PC-3 (cell line): ENCODE measurements at regions not wholly inside any gene's neighbourhood (a gene's known extent, or its start where the extent isn't known, plus 50 kb on each side); places are given as distances from the start of the nearest gene placed in this dataset.

Source experiments
- ATAC-seq: fragments of 200-7000 bp; cut with Tn5 transposase; 2 replicates; pipeline ENCODE4 v1.9.1; 2020; ENCODE audit warnings: mild to moderate bottlenecking, moderate library complexity
- BruUV-seq: library from RNA; stranded (reverse); fragments of 400-500 nt; replicated peaks from 2 replicates; lab custom pipeline; 2021; lab: Mats Ljungman, UMichigan
- CTCF ChIA-PET: fragments of 300-600 bp; sonication (Branson Sonifier 250); formaldehyde crosslinking; loops from one replicate; lab custom pipeline; 2022; ENCODE audit warnings: antibody characterized with exemption; lab: Charles Lee
- POLR2A ChIA-PET: fragments of 300-600 bp; sonication (Branson Sonifier 250); formaldehyde crosslinking; loops from one replicate; lab custom pipeline; 2022; ENCODE audit warnings: antibody characterized with exemption; ENCODE audit not compliant: unreplicated experiment; lab: Charles Lee
- DNase-seq: peaks from one replicate; pipeline ENCODE4 v3.0.0-alpha.2; 2015
- H2AFZ ChIP-seq: fragments of 300-600 bp; sonication (generic); 2 replicates; pipeline ENCODE4 v1.6.0; 2016; ENCODE audit warnings: antibody characterized with exemption, low read length
- H3F3A ChIP-seq: fragments of 300-600 bp; sonication (generic); one replicate; pipeline ENCODE4 v1.6.0; 2017; ENCODE audit warnings: antibody characterized with exemption, low read length, control low read depth, mild to moderate bottlenecking; ENCODE audit not compliant: unreplicated experiment
- H3K27ac ChIP-seq: fragments of 300-600 bp; sonication (generic); 2 replicates; pipeline ENCODE4 v1.5.1; 2016; ENCODE audit warnings: mild to moderate bottlenecking, low read length
- H3K27me3 ChIP-seq: fragments of 300-600 bp; sonication (generic); 2 replicates; pipeline ENCODE4 v1.6.1; 2016; ENCODE audit warnings: low read length, mixed read lengths
- H3K36me3 ChIP-seq: fragments of 300-600 bp; sonication (generic); 2 replicates; pipeline ENCODE4 v1.6.1; 2016; ENCODE audit warnings: low read depth, mixed run types, low read length, mixed read lengths
- H3K4me1 ChIP-seq: fragments of 300-600 bp; sonication (generic); 2 replicates; pipeline ENCODE4 v1.5.1; 2016; ENCODE audit warnings: low read length; ENCODE audit not compliant: insufficient read depth
- H3K4me2 ChIP-seq: fragments of 300-600 bp; sonication (generic); 2 replicates; pipeline ENCODE4 v1.6.0; 2016; ENCODE audit warnings: low read length
- H3K4me3 ChIP-seq: fragments of 300-600 bp; sonication (generic); 2 replicates; pipeline ENCODE4 v1.5.1; 2016; ENCODE audit warnings: mild to moderate bottlenecking, low read length, mixed read lengths
- H3K79me2 ChIP-seq: fragments of 300-600 bp; sonication (generic); 2 replicates; pipeline ENCODE4 v1.6.1; 2017; ENCODE audit warnings: low read length, mixed read lengths
- H3K9ac ChIP-seq: fragments of 300-600 bp; sonication (generic); 2 replicates; pipeline ENCODE4 v1.6.0; 2016; ENCODE audit warnings: mild to moderate bottlenecking, low read length
- H3K9me2 ChIP-seq: fragments of 300-600 bp; sonication (generic); replicated peaks from 2 replicates; pipeline ENCODE4 v1.6.1; 2016; ENCODE audit warnings: mixed run types, low read length, mixed read lengths
- H3K9me3 ChIP-seq: fragments of 300-600 bp; sonication (generic); 2 replicates; pipeline ENCODE4 v1.6.1; 2016; ENCODE audit warnings: low read length, mixed read lengths
- H4K20me1 ChIP-seq: fragments of 300-600 bp; sonication (generic); 2 replicates; pipeline ENCODE4 v1.6.1; 2016; ENCODE audit warnings: low read length, mixed read lengths
- EZH2 ChIP-seq: fragments of 300-600 bp; sonication (generic); IDR thresholded peaks from one replicate; pipeline ENCODE4 v1.6.1; 2017; ENCODE audit warnings: antibody characterized with exemption, mild to moderate bottlenecking, low read length; ENCODE audit not compliant: unreplicated experiment
- EZH2phosphoT487 ChIP-seq: fragments of 300-600 bp; sonication (generic); IDR thresholded peaks from 2 replicates; pipeline ENCODE4 v1.6.1; 2018; ENCODE audit warnings: mild to moderate bottlenecking, antibody characterized with exemption, low read length, borderline replicate concordance
- intact Hi-C: fragments of 100-400 bp; cut with micrococcal nuclease; formaldehyde crosslinking; loops from 2 replicates; pipeline ENCODE4 v1.9.0; 2023
- TF ChIP-seq, protein P1 (sequence below): fragments of 300-600 bp; sonication (generic); conservative IDR thresholded peaks from 2 replicates; pipeline ENCODE4 v1.5.1; 2017; ENCODE audit warnings: antibody characterized with exemption, low read depth, mild to moderate bottlenecking, low read length

DNA sequence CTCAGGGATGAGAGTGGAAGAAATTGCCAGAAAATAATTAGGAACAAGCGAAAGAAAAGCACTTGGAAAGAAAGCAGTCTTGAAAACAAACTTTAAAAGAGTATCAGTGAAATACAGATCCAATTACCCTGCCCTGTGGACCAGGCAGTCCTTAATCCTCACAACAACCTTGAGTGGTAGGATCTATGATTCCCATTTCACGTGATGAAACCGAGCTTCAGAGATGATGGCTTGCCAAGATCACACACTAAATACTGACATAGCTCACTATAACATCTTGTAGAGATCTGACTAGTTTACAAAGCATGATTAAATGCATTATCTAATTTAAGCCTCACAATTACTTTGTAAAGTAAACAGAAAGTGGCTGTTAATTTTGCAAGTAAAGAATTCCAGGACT is 55.5 kb upstream of the ABCA1 start:
- Histone ChIP-seq H3K27ac (no peak overlapping the region), H3K79me2 (no peaks in the 10 kb centered on the region), H3K9me2 (no peaks in the 10 kb centered on the region), H3K4me2 (no peak overlapping the region), H4K20me1 (no peaks in the 10 kb centered on the region), H3K4me1 (no peaks in the 10 kb centered on the region), H3F3A (no peaks in the 10 kb centered on the region), H3K36me3 (no peaks in the 10 kb centered on the region), H3K9me3 (no peaks in the 10 kb centered on the region), H3K27me3 (no peaks in the 10 kb centered on the region), H2AFZ (no peak overlapping the region), H3K9ac (no peak overlapping the region), H3K4me3 (no peak overlapping the region)
- ChIA-PET CTCF (no interaction called here), POLR2A (no interaction called here)
- BruUV-seq, result no TSS peak
- intact Hi-C loops, result no loop called here
- TF ChIP-seq EZH2phosphoT487 (no peak), EZH2 (no peak)
- TF ChIP-seq, protein P1, sequence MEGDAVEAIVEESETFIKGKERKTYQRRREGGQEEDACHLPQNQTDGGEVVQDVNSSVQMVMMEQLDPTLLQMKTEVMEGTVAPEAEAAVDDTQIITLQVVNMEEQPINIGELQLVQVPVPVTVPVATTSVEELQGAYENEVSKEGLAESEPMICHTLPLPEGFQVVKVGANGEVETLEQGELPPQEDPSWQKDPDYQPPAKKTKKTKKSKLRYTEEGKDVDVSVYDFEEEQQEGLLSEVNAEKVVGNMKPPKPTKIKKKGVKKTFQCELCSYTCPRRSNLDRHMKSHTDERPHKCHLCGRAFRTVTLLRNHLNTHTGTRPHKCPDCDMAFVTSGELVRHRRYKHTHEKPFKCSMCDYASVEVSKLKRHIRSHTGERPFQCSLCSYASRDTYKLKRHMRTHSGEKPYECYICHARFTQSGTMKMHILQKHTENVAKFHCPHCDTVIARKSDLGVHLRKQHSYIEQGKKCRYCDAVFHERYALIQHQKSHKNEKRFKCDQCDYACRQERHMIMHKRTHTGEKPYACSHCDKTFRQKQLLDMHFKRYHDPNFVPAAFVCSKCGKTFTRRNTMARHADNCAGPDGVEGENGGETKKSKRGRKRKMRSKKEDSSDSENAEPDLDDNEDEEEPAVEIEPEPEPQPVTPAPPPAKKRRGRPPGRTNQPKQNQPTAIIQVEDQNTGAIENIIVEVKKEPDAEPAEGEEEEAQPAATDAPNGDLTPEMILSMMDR, result no peak
- DNase-seq (no peak), ATAC-seq (no peak)

DNA sequence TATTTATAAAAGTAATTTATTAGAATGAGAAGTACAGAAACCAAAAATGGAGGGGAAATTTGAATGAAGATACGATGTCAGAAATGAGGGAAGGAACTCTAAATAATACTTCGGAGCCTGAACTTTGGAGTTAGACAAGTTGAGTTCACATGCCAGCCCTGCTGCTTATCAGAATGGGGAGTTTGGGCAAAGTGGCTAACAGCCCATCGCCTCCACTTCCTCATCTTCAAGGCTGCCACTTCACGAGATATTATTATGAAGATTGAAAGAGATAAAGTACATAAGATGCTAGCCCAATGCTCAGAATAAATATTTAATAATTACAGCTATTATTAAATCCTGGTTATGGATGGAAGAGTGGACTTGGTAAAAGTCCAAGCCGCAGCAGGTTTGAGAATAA is 56.2 kb upstream of the ABCA1 start:
- TF ChIP-seq EZH2 (no peak), EZH2phosphoT487 (no peak)
- TF ChIP-seq, protein P1, result no peak
- ChIA-PET CTCF (no interaction called here), POLR2A (no interaction called here)
- no peaks in the 10 kb centered on the region for H3K36me3 ChIP-seq
- no peak overlapping the region for H3K4me3 ChIP-seq
- ATAC-seq (no peak), DNase-seq (no peak)
- H3K9me2 ChIP-seq, result no peaks in the 10 kb centered on the region
- H3K4me1 ChIP-seq, result no peaks in the 10 kb centered on the region
- no TSS peak for BruUV-seq
- H3K4me2 ChIP-seq, result no peak overlapping the region
- H3K79me2 ChIP-seq, result no peaks in the 10 kb centered on the region
- intact Hi-C loops, result no loop called here
- no peak overlapping the region for H3K9ac ChIP-seq
- no peak overlapping the region for H3K27ac ChIP-seq
- H4K20me1 ChIP-seq, result no peaks in the 10 kb centered on the region
- H3K27me3 ChIP-seq, result no peaks in the 10 kb centered on the region
- H3F3A ChIP-seq, result no peaks in the 10 kb centered on the region
- no peaks in the 10 kb centered on the region for H3K9me3 ChIP-seq
- H2AFZ ChIP-seq, result no peak overlapping the region

DNA sequence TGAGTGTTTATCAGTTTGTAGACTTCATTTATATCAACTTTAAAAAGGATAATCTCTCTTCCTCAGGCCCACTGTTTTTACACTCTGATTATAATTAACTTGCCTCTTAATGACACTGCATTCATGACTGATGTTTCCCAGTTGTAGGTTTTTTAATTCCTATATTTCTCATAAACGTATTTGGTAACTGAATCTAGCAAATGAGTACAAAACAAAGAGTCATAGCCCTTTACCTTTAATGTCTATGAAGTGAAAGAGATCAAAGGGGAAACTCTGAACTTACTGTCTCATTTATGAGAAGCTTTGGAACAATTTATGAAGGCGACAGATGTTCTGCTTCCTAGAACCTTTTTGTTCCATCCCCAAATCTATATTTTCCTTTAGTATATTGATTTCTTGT is 56.6 kb upstream of the ABCA1 start:
- no peaks in the 10 kb centered on the region for H4K20me1 ChIP-seq
- H3F3A ChIP-seq, result no peaks in the 10 kb centered on the region
- DNase-seq (no peak), ATAC-seq (no peak)
- TF ChIP-seq EZH2 (no peak), EZH2phosphoT487 (no peak)
- TF ChIP-seq, protein P1, result no peak
- no peaks in the 10 kb centered on the region for H3K79me2 ChIP-seq
- BruUV-seq, result no TSS peak
- no peak overlapping the region for H3K4me2 ChIP-seq
- H3K36me3 ChIP-seq, result no peaks in the 10 kb centered on the region
- no peak overlapping the region for H3K27ac ChIP-seq
- H3K9ac ChIP-seq, result no peak overlapping the region
- no peak overlapping the region for H2AFZ ChIP-seq
- POLR2A ChIA-PET, result no interaction called here
- CTCF ChIA-PET, result no interaction called here
- H3K9me3 ChIP-seq, result no peaks in the 10 kb centered on the region
- H3K27me3 ChIP-seq, result no peaks in the 10 kb centered on the region
- no peaks in the 10 kb centered on the region for H3K9me2 ChIP-seq
- intact Hi-C loops, result no loop called here
- H3K4me1 ChIP-seq, result no peaks in the 10 kb centered on the region
- no peak overlapping the region for H3K4me3 ChIP-seq
